Kidney (tissue), 13 donors: ENCODE measurements at regions not wholly inside any gene's neighbourhood (a gene's known extent, or its start where the extent isn't known, plus 50 kb on each side); places are given as distances from the start of the nearest gene placed in this dataset.
A peak's percentile ranks its signal among the peaks of the same experiment; 100 is the strongest.

ENCODE experiments used
- DNase-seq, 5 donors: peaks; one replicate each; pipeline ENCODE4 v3.0.0-alpha.2; 2013 to 2020
- FAIRE-seq: peaks from 2 replicates; lab custom pipeline; 2012; peaks lifted over from hg19 to GRCh38; lab: Jason Lieb, UNC
- H3K27ac ChIP-seq, 2 donors: one replicate each; pipeline ENCODE4 v1.7.0; 2013; ENCODE audit warnings: low read depth in 2 of 2, low read length in 2 of 2, inconsistent platforms in 1 of 2
- H3K27me3 ChIP-seq: one replicate; pipeline ENCODE4 v1.7.1; 2013; ENCODE audit warnings: low read length, inconsistent platforms; ENCODE audit not compliant: control insufficient read depth, insufficient read depth
- H3K36me3 ChIP-seq, 3 donors: one replicate each; pipeline versions ENCODE4 v1.7.0 to v1.7.1; 2013; ENCODE audit warnings: low read length in 3 of 3, control low read depth in 1 of 3, inconsistent platforms in 1 of 3; ENCODE audit not compliant: insufficient read depth in 3 of 3, control insufficient read depth in 2 of 3
- H3K4me1 ChIP-seq, 3 donors: one replicate each; pipeline versions ENCODE4 v1.7.0 to v1.7.1; 2013; ENCODE audit warnings: low read length in 3 of 3, inconsistent platforms in 1 of 3, low read depth in 1 of 3; ENCODE audit not compliant: control insufficient read depth in 2 of 3, insufficient read depth in 2 of 3
- H3K4me3 ChIP-seq, 3 donors: one replicate each; pipeline versions ENCODE4 v1.7.0 to v1.8.1; 2013; ENCODE audit warnings: low read length in 3 of 3, control low read depth in 1 of 3, inconsistent platforms in 1 of 3
- H3K9ac ChIP-seq, 3 donors: one replicate each; pipeline versions ENCODE4 v1.7.0 to v1.7.1; 2013; ENCODE audit warnings: low read length in 3 of 3, control low read depth in 1 of 3, inconsistent platforms in 1 of 3
- H3K9me3 ChIP-seq, 3 donors: one replicate each; pipeline versions ENCODE4 v1.7.0 to v1.7.1; 2013; ENCODE audit warnings: low read length in 3 of 3, control low read depth in 1 of 3, inconsistent platforms in 1 of 3; ENCODE audit not compliant: control insufficient read depth in 2 of 3, insufficient read depth in 1 of 3
- intact Hi-C: fragments of 100-400 bp; cut with DNase I; formaldehyde crosslinking; loops from one replicate; pipeline ENCODE4 v1.11.1; 2022
- TF ChIP-seq, protein P1 (sequence below): IDR thresholded peaks from 3 replicates; pipeline ENCODE4 v1.5.1; 2012; ENCODE audit warnings: mild to moderate bottlenecking, moderate library complexity, borderline replicate concordance; ENCODE audit not compliant: insufficient read depth; ENCODE audit errors: extremely low read depth
- donor health status: control.
- donor health status: control.
- donor health status: control.
- donor health status: control.
- donor health status: control.
- donor health status: DM: yes; HTN: yes; CAD: no.
- donor health status: Normal renal cell carcinoma (clear cell type).

DNA sequence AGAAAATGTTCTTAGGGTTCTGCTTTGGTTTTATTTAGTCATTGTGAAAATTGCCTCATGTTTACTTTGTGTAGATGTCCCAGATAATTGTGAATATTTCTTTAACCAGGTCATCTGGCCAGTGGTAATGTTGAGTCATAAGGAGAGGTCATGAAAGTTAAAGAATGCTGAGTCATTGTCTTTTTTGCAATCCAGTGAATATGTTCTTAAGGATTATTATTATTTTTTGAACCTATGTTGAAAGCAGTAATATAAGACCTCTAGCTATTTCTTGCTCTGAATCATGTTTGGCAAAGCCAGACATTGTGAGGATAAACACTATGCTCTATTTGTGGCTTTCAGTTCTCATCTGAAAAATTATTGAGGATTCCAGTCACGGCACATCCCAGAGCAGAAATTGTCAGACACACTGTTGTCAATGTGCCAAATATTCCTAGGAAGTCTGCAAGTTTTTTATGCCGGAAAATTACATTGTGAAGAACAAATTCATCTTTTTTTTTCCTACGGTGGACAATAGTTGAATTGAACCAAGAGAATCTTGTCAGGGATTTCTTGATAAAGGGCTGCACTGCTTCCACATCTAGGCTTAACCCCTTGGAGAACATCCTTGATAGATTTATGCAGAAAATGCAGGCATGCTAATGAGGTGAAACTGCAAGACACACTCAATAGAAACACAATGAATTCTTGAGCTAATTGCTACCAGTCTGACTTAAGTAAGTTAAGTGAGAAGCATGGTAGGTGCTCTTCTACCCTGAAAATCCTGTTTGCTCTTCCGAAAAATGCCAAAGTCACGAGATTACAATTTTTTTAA, 369.6 kb downstream of the ATP23 start:
- intact Hi-C loops: no loop called here
- no peaks in the 10 kb centered on the region for H3K36me3 ChIP-seq
- H3K4me1 ChIP-seq: no peaks in the 10 kb centered on the region
- H3K27me3 ChIP-seq: no peaks in the 10 kb centered on the region
- H3K4me3 ChIP-seq: no peak overlapping the region
- no peaks in the 10 kb centered on the region for H3K9me3 ChIP-seq
- TF ChIP-seq, protein P1, sequence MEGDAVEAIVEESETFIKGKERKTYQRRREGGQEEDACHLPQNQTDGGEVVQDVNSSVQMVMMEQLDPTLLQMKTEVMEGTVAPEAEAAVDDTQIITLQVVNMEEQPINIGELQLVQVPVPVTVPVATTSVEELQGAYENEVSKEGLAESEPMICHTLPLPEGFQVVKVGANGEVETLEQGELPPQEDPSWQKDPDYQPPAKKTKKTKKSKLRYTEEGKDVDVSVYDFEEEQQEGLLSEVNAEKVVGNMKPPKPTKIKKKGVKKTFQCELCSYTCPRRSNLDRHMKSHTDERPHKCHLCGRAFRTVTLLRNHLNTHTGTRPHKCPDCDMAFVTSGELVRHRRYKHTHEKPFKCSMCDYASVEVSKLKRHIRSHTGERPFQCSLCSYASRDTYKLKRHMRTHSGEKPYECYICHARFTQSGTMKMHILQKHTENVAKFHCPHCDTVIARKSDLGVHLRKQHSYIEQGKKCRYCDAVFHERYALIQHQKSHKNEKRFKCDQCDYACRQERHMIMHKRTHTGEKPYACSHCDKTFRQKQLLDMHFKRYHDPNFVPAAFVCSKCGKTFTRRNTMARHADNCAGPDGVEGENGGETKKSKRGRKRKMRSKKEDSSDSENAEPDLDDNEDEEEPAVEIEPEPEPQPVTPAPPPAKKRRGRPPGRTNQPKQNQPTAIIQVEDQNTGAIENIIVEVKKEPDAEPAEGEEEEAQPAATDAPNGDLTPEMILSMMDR: no peak
- FAIRE-seq: peak; percentile 76
- H3K27ac ChIP-seq: no peak overlapping the region
- no peak overlapping the region for H3K9ac ChIP-seq
- DNase-seq: no peak

GRCh38 chr12:58313091-58313855, 371.9 kb downstream of the ATP23 start:
- no peaks in the 10 kb centered on the region for H3K27me3 ChIP-seq
- H3K27ac ChIP-seq: no peak overlapping the region
- H3K4me1 ChIP-seq: no peaks in the 10 kb centered on the region
- intact Hi-C loops: no loop called here
- H3K36me3 ChIP-seq: no peaks in the 10 kb centered on the region
- no peak for DNase-seq
- no peaks in the 10 kb centered on the region for H3K9me3 ChIP-seq
- H3K9ac ChIP-seq: no peak overlapping the region
- TF ChIP-seq, protein P1: no peak
- FAIRE-seq: no peak
- no peak overlapping the region for H3K4me3 ChIP-seq

DNA sequence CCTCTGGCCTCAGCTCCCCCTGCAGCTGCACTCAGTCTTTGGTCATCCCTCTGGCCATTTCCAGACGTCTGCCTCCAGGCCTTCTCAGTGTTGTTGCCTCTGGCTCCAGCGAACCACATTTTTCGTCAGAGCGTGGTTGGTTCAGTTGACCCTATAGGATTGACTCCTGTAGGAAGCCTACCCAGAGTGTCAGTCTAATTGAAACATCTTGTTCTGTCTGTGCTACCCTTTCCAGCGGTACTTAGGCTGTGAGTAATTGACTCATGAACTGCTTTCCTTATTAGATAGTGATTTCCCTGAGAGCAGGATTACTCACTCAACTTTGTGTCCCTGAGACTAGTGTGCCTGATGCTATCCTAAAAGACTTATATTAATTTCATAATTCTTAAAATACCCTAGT, 373.2 kb downstream of the ATP23 start:
- Histone ChIP-seq H3K27ac (no peak overlapping the region), H3K27me3 (no peaks in the 10 kb centered on the region), H3K36me3 (no peaks in the 10 kb centered on the region), H3K9ac (no peak overlapping the region), H3K4me1 (no peaks in the 10 kb centered on the region), H3K4me3 (no peak overlapping the region), H3K9me3 (no peaks in the 10 kb centered on the region)
- TF ChIP-seq, protein P1: no peak
- DNase-seq (no peak), FAIRE-seq (no peak)
- intact Hi-C loops: no loop called here
